Fibroblast of peridontal ligament (primary cell): ENCODE measurements at regions not wholly inside any gene's neighbourhood (a gene's known extent, or its start where the extent isn't known, plus 50 kb on each side); places are given as distances from the start of the nearest gene placed in this dataset.
"Not testable (repeated sequence)": the region's sequence is repeated elsewhere in the genome, so short reads cannot be mapped to it uniquely, and the experiment has no call there.

Experiments used
- DNase-seq: peaks from one replicate; pipeline ENCODE4 v3.0.0-alpha.2; 2010; ENCODE audit errors: extremely low read depth

- DNase-seq: no peak
Observed at GRCh38 chr16:87028481-87029320, 288.5 kb downstream of the C16orf95 start.

- DNase-seq: no peak
Observed at GRCh38 chr16:87032554-87032953, 284.6 kb downstream of the C16orf95 start.

GRCh38 chr16:87033021-87033471 is 284.1 kb downstream of the C16orf95 start:
- DNase-seq: no peak

DNA sequence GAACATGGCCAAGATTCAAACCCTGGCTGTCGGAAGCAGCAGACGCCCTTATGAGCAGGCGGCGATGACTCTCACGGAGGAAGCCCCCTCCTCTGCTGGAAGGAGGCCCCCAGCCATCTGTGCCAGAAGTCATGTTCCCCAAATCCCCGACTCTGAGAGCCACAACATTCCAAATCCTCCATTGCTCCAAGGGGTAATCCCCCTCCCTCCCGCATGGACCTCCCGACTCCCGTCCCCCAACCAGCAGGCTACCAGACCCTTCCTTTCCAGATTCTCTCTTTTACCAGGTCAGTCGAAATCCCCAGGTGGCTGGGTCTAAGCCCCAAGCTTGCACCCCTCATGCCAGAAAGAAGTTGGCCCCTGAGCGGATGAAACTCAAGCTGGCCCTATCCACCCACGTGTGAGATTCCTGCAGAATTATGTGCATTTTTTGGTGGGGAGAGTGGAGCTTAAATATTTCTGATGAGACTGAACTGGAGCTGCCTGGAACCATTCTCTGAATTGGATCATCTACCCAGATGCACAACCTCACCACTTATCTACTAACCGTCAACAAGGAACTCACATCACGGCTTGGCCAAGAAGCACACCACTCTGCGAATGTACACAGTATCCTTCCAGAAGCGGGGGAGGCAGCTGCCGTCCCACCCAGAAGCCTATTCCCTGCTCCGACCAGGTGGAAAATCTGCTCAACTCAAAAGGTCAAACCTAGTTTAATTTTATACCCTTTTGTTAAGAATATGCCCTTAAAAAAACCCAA is 283.5 kb downstream of the C16orf95 start:
- DNase-seq: no peak

DNA sequence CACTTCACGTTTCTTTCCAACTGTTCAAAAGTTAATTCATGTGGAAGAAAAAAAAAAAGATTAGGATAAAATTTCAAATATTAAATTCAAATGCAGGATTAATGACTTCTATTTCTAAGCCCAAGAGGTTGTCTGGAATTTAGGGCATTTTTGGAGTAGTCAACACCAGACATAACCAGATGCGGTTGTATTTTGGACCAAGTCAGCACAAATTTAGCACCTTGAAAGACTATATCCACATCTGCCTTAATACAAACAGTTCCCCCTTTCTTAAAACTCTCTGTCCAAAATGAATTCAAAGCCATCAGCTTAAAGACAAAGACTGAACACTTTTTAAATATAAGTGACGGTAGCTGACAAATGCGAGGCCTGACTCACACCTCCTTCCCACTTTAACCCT is 282.9 kb downstream of the C16orf95 start:
- no peak for DNase-seq

DNA sequence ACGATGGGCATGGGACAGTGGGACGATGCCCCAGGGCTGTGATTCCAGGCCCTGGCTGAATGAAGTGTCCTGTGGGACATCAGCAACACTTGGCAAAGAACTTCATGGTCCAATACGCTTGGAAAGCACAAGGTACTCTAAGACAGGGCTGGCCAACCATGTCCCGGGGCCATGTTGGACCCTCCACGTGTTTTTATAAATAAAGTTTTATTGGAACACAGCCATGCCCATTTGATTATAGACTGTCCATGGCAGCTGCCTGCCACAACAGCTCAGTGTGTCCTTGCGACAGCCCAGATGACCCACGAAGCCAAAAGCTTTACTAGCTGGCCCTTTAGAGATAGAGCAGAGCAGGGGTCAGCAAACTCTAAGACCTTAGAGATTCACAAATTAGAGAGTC is 282.1 kb downstream of the C16orf95 start:
- no peak for DNase-seq

DNA sequence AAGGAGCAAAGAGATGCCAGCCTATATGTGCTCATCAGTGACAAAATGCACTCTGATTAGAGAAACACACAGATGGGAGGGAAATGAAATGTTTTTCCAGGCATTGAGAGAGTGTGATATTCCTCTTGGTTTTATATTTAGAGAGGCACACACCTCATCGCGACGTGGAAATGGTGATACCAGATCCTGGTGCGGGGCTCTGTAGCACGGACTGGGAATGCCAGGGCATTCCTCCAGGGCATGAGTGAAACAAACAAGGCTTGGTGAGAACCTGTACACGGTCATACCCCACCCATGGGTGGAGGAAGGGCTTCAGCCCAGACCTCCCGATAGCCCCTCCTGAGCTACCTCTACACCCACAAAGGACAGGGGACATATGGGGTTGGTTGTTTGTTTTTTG is 280.2 kb downstream of the C16orf95 start:
- no peak for DNase-seq

DNA sequence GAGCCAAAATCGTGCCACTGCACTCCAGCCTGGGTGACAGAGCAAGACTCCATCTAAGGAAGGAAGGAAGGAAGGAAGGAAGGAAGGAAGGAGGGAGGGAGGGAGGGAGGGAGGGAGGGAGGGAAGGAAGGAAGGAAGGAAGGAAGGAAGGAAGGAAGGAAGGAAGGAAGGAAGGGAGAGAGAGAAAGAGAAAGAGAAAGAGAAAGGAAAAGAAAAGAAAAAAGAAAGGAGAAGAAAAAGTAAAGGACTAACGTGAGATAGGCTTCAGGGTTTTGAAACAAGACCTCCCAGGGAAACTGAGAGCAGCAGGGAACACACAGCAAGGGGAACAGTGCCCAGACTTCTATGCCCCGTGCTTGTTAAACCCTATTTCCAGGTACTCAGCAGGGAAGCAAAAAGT is 278.7 kb downstream of the C16orf95 start:
- DNase-seq: not testable (repeated sequence)

- no peak for DNase-seq
Observed at GRCh38 chr16:87040169-87041117, 276.7 kb downstream of the C16orf95 start.

DNA sequence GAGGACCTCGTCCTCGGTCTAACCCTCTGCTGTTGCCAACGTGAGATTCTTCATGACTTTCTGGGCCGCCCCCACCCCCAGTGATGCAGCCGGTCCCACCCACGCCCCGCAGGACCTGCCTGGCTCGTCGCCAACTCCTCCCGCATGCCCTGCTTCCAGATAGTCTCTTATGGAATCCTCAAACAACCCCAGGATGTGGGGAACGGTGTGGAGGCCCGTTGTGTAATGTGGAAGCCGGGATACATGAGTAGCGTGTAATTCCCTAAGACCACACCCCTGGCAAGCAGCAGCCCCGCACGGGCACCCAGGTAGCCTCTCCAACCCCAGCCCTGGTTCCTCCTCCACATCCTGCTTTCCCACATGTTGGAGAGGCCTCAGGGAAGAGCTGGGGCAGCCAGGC is 275.9 kb downstream of the C16orf95 start:
- DNase-seq: no peak

GRCh38 chr16:87042551-87043230 is 274.5 kb downstream of the C16orf95 start:
- no peak for DNase-seq

DNA sequence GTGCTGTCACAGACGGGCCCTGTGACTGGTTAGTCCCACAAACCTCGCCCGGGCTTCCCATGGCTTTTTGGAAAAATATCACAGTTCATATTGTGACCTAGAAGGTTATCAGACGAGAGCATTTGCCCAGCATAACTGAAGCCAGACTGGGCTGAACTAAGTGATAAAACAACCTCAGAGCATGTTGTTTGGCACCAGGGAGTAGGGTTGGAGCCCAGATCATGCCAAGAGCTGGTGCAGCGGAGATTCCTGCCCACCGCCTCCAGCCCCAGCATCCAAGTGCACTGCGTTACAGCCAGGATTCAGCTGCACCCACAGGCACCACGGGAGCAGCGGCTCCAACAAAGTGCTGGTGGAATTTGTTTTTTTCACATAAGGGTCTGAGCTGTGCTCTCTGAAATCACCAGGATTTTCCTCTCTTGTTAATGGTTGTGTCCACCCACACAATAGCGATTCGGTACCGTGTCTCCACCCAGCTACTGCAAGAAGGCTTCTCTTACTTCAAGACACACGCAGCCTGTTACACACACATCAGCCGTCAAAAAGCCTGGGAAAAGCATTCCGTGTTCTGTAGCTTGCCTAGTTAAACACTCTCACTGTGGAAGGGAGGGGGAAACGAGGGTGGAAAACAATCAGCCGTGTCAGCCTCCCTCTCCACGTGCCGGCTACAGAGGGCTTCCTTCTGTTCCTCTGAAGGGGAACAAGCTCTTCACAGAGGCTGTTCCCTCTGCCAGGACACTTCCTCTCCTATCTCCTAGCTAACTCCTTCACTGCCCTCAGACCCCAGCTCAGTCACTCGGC is 273.8 kb downstream of the C16orf95 start:
- peak; percentile 41 for DNase-seq

- DNase-seq: no peak
Observed at GRCh38 chr16:87044032-87044382, 273.2 kb downstream of the C16orf95 start.

GRCh38 chr16:87044829-87045228 is 272.4 kb downstream of the C16orf95 start:
- DNase-seq: no peak

- DNase-seq: no peak
Observed at GRCh38 chr16:87045466-87046216, 271.6 kb downstream of the C16orf95 start.

DNA sequence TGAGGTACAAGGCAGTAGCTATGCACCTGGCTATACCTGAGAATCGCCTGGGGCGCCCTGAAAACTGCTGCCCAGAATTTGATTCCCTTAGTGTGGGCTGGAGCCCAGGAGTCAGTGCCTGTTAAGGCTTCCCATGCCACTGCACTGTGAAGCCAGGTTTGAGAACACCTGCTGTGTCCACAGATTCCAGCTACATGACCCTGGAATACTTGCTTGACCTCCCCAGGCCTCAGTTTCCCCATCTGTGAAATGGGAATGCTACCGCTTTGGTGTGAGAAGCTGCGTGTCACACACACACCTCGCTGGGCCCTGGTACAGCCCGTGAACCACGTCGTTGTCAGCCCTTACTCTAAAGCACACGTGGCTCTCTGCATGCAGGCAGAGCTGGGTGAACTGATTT is 271.0 kb downstream of the C16orf95 start:
- no peak for DNase-seq

- DNase-seq: peak; percentile 55
Observed at GRCh38 chr16:87047221-87048037, 269.8 kb downstream of the C16orf95 start.

DNA sequence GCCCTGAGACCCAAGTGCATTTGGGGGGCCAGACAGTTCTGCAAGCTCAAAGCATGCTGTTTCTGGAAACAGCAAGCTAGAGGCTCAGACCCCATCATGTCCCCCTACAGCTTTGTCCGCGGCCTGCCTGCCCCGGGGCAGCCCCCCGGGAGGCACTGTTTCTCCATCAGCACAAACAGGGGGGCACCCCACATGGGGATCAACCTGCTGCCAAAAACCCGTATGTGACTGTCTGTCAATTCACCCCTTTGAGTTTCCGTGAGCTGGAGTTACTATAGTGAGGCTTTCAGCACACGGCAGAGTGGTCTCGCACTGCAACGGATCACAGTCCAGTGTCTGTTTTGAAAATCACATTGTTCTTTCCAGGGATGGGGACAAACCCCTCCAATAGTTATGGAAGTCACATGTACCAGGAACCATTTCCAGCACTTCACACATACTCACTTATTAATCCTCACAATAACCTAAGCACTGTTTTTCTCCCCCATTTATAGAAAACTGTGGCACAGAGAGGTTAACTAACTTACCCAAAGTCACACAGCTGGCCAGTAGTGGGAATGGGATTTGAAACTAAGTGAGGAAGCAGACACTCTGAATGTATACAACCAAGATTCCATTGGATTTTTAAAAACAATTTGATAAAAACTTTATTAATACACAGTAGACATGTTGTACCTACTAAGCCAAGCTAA is 269.0 kb downstream of the C16orf95 start:
- no peak for DNase-seq
